ENCODE measurements at regions not wholly inside any gene's neighbourhood (a gene's known extent, or its start where the extent isn't known, plus 50 kb on each side); places are given as distances from the start of the nearest gene placed in this dataset.

- no peak for TF ChIP-seq ZNF274 (IDR thresholded peaks at IDR 0.05; ENCODE audit: borderline replicate concordance, extremely low read depth, low read length)
- peak; percentile 62; the same call in 1 of the 2 replicates for TF ChIP-seq TAF1 (IDR thresholded peaks at IDR 0.05; ENCODE audit: low read depth, low read length)
- TF ChIP-seq MAX (IDR thresholded peaks at IDR 0.05), result peak; percentile 97
- TF ChIP-seq SAP30 (IDR thresholded peaks at IDR 0.05; ENCODE audit: insufficient read depth, insufficient replicate concordance, low read length), result peak; percentile 37
- TF ChIP-seq ATF3 (IDR thresholded peaks at IDR 0.05; ENCODE audit: insufficient read depth, low read depth, low read length), result no peak
- peak; percentile 84 to 90; a peak in 3 of 4 replicates for TF ChIP-seq SIN3A (conservative IDR thresholded peaks at IDR 0.05 in 1 of 2, IDR thresholded peaks at IDR 0.05 in 1 of 2; ENCODE audit: low read depth in 1 of 2, low read length in 2 of 2)
- TF ChIP-seq RNF2 (IDR thresholded peaks at IDR 0.05; ENCODE audit: borderline replicate concordance, low read depth, low read length, missing control alignments, poor library complexity, severe bottlenecking), result no peak
- TF ChIP-seq RAD21 (IDR thresholded peaks at IDR 0.05 in 1 of 2, conservative IDR thresholded peaks at IDR 0.05 in 1 of 2; ENCODE audit: low read depth in 2 of 2, low read length in 2 of 2), result peak in 1 of 2 experiments; percentile 11; a peak in 1 of 4 replicates
- no peak for TF ChIP-seq JUND (IDR thresholded peaks at IDR 0.05; ENCODE audit: low read length)
- TF ChIP-seq BRCA1 (IDR thresholded peaks at IDR 0.05; ENCODE audit: low read depth, low read length), result no peak
- TF ChIP-seq MAFK (IDR thresholded peaks at IDR 0.05; ENCODE audit: low read depth, low read length), result no peak
- peak; percentile 47 to 82 for TF ChIP-seq POLR2A (IDR thresholded peaks at IDR 0.05; ENCODE audit: control extremely low read depth in 1 of 2, low read depth in 2 of 2, low read length in 2 of 2)
- no peak for TF ChIP-seq CBX8 (IDR thresholded peaks at IDR 0.05; ENCODE audit: borderline replicate concordance, low read depth, low read length)
- TF ChIP-seq EGR1 (IDR thresholded peaks at IDR 0.05; ENCODE audit: borderline replicate concordance, low read depth, low read length), result no peak
- no peak for TF ChIP-seq EZH2 (IDR thresholded peaks at IDR 0.05; ENCODE audit: low read depth, low read length, severe bottlenecking)
- no peak for TF ChIP-seq BACH1 (IDR thresholded peaks at IDR 0.05; ENCODE audit: low read length)
- no peak for TF ChIP-seq SUZ12 (IDR thresholded peaks at IDR 0.05; ENCODE audit: low read length)
- TF ChIP-seq ATF2 (IDR thresholded peaks at IDR 0.05; ENCODE audit: low read length), result peak; percentile 80
- TF ChIP-seq TBP (IDR thresholded peaks at IDR 0.05; ENCODE audit: low read depth, low read length), result peak; percentile 78
- no peak for TF ChIP-seq GTF2F1 (IDR thresholded peaks at IDR 0.05; ENCODE audit: borderline replicate concordance, low read depth, low read length)
These were observed 419.5 kb upstream of the CTNND2 start (continued) for GRCh38 chr5:12323637-12324229.

Measured in H1 (cell line).